ENCODE measurements at regions not wholly inside any gene's neighbourhood (a gene's known extent, or its start where the extent isn't known, plus 50 kb on each side); places are given as distances from the start of the nearest gene placed in this dataset.

DNA sequence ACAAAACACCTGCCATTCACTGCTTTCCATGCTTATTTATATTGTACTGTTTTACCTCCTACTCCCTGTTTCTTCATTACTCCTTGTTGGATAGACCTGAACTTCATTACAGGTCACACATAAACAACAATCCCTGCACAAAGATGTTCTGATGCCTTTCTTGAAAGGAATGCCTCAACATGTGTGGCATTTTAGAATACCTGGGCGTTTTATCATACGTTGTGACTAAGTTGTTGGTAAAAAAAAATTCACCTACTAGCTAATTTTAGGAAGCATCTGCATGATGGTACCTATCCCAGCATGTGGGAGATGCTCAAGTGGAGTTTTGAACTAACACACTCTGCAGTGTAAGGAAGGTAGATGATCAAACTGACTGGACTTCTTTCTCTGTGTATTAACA is 604.1 kb downstream of the TAF11L14 start:
- no peak for TF ChIP-seq CTCF (conservative IDR thresholded peaks at IDR 0.05; ENCODE audit: low read length)
- DNase-seq (ENCODE audit: low read depth), result no peak
- H3K4me3 ChIP-seq (ENCODE audit: low read length), result no peak overlapping the region

DNA sequence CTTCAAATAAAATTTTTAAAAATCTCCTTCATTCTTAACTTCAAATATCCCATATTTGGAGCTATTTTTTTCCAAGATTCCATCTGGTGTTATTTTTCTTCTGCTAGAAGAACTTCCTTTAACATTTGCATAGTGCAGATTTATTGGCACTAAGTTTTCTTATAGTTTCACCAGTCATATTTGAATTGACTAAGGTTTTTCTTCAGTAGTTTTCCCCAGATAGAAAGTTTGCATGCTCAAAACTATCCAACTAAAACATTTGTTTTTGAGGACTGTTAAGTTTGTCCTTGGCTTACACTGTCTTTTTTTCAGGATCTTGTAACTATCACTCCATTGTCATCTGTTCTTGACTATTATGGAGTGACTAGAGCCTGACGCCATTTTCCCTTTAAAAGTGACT is 606.7 kb downstream of the TAF11L14 start:
- no peak for TF ChIP-seq CTCF (conservative IDR thresholded peaks at IDR 0.05; ENCODE audit: low read length)
- DNase-seq (ENCODE audit: low read depth), result no peak
- H3K4me3 ChIP-seq (ENCODE audit: low read length), result no peak overlapping the region

- TF ChIP-seq CTCF (conservative IDR thresholded peaks at IDR 0.05; ENCODE audit: low read length), result no peak
- no peak for DNase-seq (ENCODE audit: low read depth)
- H3K4me3 ChIP-seq (ENCODE audit: low read length), result no peak overlapping the region
These were observed 609.6 kb downstream of the TAF11L14 start for GRCh38 chr5:18243846-18244245.

DNA sequence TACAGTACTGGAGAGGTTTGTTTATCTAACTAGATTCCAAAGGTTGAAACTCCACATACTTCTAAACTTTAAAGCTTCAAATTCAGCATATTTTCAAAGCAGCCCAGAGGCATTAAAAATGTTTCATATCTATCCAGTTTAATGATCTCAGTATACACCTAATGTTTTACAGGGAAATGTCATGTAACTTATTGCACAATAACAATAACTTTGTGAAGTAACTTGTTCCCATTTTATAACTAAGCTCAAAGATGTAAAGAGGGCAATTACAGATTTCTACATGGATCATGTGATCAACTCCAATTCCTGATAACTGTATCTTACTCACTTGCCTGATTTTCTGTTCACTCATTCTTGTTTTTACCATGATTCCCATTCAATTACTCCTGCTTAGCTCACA is 610.0 kb downstream of the TAF11L14 start:
- TF ChIP-seq CTCF (conservative IDR thresholded peaks at IDR 0.05; ENCODE audit: low read length), result no peak
- H3K4me3 ChIP-seq (ENCODE audit: low read length), result no peak overlapping the region
- no peak for DNase-seq (ENCODE audit: low read depth)

- no peak for DNase-seq (ENCODE audit: low read depth)
- TF ChIP-seq CTCF (conservative IDR thresholded peaks at IDR 0.05; ENCODE audit: low read length), result no peak
- no peak overlapping the region for H3K4me3 ChIP-seq (ENCODE audit: low read length)
These were observed 618.3 kb downstream of the TAF11L14 start for GRCh38 chr5:18252559-18252958.

DNA sequence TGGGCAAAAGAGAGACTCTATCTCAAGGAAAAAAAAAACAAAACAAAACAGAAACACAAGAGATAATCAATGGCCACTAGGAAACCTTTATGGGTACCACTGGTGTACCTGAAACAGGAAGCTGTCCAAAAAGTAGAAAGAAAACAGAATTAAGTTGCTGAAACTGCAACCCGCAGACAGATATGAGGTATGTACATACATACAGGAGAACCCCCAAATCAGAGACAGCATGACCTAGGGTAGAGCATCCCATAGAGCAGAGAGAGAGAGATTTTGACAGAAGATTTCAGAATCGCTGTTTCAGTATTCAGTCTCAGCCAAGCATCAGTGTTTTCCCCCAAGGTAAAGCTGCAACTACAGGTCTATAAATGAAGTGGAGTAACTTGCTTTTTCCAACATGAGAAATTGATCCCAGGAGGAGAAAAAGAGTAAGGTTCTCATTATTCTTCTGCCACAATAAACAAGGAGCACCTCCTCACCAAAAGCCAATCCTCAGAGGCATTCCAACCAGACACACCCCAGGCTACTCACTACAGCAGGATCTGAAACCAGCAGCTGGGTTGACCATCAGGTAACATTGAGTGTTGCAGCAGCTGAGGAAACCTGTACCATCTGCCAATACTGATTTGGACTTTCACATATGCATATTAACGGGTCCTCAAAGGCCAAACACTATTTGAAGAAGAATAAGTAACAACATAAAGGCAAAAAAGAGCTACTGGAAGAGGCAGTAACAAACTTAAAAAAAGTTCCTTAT is 630.0 kb downstream of the TAF11L14 start:
- no peak for TF ChIP-seq CTCF (conservative IDR thresholded peaks at IDR 0.05; ENCODE audit: low read length)
- no peak for DNase-seq (ENCODE audit: low read depth)
- no peak overlapping the region for H3K4me3 ChIP-seq (ENCODE audit: low read length)

DNA sequence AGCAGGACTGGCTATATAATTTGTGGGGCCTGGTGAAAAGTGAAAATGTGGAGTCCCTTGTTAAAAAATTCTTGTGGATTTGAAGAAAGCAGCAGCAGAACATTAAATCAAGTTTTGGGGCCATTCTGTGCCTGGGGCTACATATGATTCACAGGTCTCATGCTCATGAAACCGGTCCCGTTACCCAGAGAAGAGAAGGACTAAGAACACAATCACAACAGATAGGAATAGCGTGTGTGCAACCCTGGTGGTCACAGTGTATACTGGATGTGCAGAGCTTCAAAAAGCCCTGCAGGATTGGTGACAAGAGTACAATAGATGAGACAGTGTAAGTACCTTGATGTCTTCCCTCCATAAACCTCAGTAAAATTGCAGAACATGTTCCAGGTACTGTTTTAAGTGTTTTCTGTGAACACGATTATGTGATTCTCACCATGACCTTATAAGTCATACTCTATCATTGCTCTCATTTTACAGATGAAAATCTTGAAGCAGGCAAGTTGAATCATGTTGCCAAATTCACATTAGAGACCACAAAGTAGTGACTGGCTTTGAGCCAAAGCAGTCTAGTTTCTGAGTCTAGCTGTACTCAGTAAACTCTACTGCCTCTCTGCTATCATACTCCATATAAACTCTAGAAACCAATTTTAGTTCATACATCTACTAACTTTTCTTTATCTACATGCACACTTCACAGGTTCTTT is 636.5 kb downstream of the TAF11L14 start:
- DNase-seq (ENCODE audit: low read depth), result no peak
- no peak for TF ChIP-seq CTCF (conservative IDR thresholded peaks at IDR 0.05; ENCODE audit: low read length)
- no peak overlapping the region for H3K4me3 ChIP-seq (ENCODE audit: low read length)

Measured in AG10803 (cell line).